GM12872 (cell line): ENCODE measurements at regions not wholly inside any gene's neighbourhood (a gene's known extent, or its start where the extent isn't known, plus 50 kb on each side); places are given as distances from the start of the nearest gene placed in this dataset.

Source experiments
- TF ChIP-seq, protein P1 (sequence below): IDR thresholded peaks from 3 replicates; pipeline ENCODE4 v1.5.1; 2011; ENCODE audit warnings: low read depth, mild to moderate bottlenecking, low read length, moderate library complexity; ENCODE audit not compliant: insufficient read depth

DNA sequence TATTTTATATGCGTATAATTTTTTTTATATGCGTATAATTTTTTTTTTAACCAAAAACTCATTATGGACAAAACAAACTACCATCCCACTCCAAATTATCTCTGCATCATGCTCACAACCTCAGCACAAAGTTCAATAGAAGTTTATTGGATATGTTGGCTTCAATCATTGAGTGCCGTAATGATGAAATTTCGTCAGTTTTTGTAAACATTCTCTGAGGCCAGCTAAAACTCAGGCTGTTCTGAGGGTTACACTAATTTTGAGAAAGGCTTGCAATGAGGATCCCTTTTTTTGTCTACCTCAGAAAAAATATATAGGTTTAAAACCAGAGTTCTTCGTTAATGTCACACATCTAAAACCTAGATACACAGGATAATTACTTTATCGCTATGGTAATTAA, 1253.2 kb downstream of the EFNA5 start:
- TF ChIP-seq, protein P1, sequence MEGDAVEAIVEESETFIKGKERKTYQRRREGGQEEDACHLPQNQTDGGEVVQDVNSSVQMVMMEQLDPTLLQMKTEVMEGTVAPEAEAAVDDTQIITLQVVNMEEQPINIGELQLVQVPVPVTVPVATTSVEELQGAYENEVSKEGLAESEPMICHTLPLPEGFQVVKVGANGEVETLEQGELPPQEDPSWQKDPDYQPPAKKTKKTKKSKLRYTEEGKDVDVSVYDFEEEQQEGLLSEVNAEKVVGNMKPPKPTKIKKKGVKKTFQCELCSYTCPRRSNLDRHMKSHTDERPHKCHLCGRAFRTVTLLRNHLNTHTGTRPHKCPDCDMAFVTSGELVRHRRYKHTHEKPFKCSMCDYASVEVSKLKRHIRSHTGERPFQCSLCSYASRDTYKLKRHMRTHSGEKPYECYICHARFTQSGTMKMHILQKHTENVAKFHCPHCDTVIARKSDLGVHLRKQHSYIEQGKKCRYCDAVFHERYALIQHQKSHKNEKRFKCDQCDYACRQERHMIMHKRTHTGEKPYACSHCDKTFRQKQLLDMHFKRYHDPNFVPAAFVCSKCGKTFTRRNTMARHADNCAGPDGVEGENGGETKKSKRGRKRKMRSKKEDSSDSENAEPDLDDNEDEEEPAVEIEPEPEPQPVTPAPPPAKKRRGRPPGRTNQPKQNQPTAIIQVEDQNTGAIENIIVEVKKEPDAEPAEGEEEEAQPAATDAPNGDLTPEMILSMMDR, result no peak

DNA sequence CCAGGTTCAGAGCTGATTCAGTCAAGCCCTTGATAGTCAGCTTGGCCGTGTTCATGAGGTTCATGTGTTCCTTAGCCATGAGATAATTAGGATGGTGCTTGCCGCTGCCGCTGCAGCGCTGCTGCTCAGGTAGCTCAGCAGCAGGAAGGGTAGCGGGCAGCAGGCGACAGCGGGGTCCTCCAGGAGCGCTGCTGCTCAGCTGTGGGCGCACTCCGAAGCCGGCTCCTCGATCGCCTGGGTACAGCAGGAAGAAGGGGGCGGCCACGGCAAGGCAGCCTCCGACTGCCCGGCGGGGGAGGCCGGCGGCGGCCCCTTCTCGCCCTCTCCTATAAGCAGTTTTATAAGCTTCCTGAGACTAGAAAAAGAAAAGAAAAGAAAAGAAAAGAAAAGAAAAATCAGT, 1253.6 kb downstream of the EFNA5 start:
- TF ChIP-seq, protein P1, result no peak

DNA sequence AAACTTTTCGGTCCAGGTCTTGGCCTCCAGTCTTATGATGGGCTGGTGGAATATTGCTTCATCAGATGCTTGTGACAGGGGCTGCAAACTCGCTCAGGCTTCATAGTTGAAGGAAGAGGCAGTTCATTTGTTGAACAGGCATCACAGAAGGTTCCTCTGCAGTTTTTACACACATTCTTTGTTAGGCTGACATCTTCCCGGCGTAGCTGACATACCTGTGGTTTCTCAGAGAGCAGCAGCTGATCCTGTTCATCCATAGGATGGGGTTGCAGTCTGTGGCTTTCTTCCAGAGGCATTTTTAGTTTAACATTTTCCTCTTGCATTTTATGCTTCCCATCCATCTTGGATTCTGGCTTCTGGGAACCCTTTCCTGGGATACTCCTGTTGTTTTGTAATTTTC, 1255.2 kb downstream of the EFNA5 start:
- TF ChIP-seq, protein P1, result no peak

DNA sequence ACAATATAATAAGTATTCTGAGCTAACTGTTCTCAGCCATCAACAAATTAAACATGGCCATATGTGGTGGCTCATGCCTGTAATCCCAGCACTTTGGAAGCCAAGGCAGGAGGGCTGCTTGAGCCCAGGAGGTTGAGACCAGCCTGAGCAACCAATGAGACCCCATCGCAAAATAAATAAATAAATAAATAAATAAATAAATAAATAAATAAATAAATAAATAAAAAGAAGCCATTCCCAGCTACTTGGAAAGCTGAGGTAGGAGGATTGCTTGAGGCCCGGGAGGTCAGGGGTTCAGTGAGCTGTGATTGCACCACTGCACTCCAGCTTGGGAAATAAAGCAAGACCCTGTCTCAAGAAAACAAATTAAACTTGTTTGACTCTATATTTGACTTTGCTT, 1256.4 kb downstream of the EFNA5 start:
- TF ChIP-seq, protein P1, result no peak

DNA sequence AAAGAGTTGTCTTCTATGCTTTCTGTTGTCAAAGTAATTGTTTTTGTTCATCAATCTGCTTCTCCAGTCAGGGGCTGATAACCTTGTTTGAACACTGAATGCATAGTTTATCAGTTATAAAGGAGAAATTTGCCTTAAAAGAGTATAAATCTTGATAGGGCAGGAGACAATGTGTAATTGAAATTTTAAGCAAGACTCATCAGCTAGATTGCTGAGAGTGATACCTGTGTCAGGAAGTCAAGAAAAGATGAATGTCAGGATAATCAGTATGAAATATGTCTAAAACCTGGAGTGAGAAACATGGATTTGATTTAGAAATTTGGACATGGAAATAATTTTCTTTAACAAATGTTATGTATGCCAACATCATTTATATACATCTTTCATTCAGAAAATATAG, 1258.1 kb downstream of the EFNA5 start:
- TF ChIP-seq, protein P1, result no peak

DNA sequence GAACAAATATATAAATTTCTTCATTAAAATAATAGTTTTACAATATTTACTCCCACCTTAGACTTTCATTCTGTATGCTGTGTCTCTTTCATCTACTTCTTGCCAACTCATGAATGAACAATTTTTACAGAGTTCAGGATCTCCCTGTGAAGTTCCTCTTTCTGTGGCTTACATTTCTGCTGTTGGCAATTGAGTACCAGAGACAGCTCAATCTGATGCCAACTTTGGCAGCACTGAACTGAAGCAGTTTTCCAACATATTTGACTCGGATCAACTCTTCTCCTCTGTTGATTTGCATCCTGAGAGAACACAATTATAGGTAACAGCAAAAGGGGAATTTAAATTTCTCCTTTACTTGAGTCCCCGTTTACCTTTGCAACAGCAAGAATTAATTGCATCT, 1262.2 kb downstream of the EFNA5 start:
- TF ChIP-seq, protein P1, result no peak

DNA sequence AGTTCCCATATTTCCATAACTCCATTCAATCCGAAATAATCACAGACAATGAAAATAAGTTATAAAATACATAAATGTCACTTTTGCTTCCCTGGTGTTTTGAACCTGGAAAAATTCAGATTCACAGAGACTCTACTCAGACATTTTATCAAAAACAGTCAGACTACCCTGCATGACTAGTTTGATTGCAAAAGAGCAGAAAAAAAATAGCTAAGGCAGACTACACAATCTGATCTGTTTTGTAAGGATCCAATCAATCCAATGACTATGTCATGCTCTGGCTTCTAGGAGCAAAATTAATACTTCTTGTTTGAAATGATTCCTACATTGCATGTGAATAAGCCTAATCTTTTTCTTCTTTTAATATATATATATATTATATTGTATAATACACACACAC, 1262.6 kb downstream of the EFNA5 start:
- TF ChIP-seq, protein P1, result no peak

DNA sequence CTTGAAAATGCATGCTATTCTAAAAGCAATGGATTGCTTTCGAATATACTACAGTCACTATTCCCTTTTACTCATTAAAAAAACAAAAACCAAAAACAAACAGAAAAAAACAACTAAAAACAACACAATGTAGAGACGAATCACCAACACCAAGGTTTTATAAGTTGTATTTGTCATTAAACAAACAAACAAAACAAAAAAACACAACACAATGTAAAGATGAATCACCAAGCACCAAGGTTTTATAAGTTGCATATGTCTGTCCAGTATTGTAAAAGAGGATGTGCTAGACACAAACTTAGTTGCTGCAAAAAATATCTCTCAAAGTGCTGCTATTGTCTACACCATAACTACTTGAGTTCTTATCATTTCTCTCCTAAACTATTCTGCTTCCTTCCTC, 1269.2 kb downstream of the EFNA5 start:
- TF ChIP-seq, protein P1, result no peak
